Nephron progenitor cell (in vitro differentiated cells): ENCODE measurements at regions not wholly inside any gene's neighbourhood (a gene's known extent, or its start where the extent isn't known, plus 50 kb on each side); places are given as distances from the start of the nearest gene placed in this dataset.
A peak's percentile ranks its signal among the peaks of the same experiment; 100 is the strongest.

Source experiments
- DNase-seq: peaks from one replicate; pipeline ENCODE4 v3.0.0; 2021
- H3K27ac Mint-ChIP-seq: 2 replicates; pipeline ENCODE4 v1.8.0; 2021; ENCODE audit warnings: mild to moderate bottlenecking, moderate library complexity, mixed read lengths
- H3K27me3 Mint-ChIP-seq: 2 replicates; pipeline ENCODE4 v1.8.0; 2021; ENCODE audit warnings: mild to moderate bottlenecking, low read depth, mixed read lengths; ENCODE audit not compliant: poor library complexity
- H3K36me3 Mint-ChIP-seq: 2 replicates; pipeline ENCODE4 v1.8.0; 2021; ENCODE audit warnings: low read depth, mixed read lengths
- H3K4me1 Mint-ChIP-seq: 2 replicates; pipeline ENCODE4 v1.8.0; 2021; ENCODE audit warnings: mixed read lengths
- H3K4me3 Mint-ChIP-seq: 2 replicates; pipeline ENCODE4 v1.8.0; 2021; ENCODE audit warnings: mild to moderate bottlenecking, moderate library complexity, mixed read lengths
- H3K9me3 Mint-ChIP-seq: 2 replicates; pipeline ENCODE4 v1.8.0; 2021; ENCODE audit warnings: mild to moderate bottlenecking, moderate library complexity, mixed read lengths
- CTCF ChIP-seq: fragments of 200-600 bp; sonication (generic); IDR thresholded peaks from 2 replicates; pipeline ENCODE4 v1.5.0; 2021; ENCODE audit warnings: antibody characterized with exemption

- DNase-seq: peak; percentile 20
- H3K27me3 Mint-ChIP-seq: peaks cover 5% of the 10 kb centered on the region
- H3K36me3 Mint-ChIP-seq: no peaks in the 10 kb centered on the region
- H3K27ac Mint-ChIP-seq: peak overlapping the region; percentile 57
- H3K4me1 Mint-ChIP-seq: peaks cover 56% of the 10 kb centered on the region
- TF ChIP-seq CTCF: no peak
- peaks cover 9% of the 10 kb centered on the region for H3K9me3 Mint-ChIP-seq
- H3K4me3 Mint-ChIP-seq: peak overlapping the region; percentile 66
Measured at GRCh38 chr10:78688901-78689583, 379.7 kb upstream of the ZMIZ1 start.

GRCh38 chr10:78689584-78689935 is 379.2 kb upstream of the ZMIZ1 start:
- Mint-ChIP-seq H3K9me3 (peaks cover 9% of the 10 kb centered on the region), H3K27ac (no peak overlapping the region), H3K27me3 (peaks cover 7% of the 10 kb centered on the region), H3K4me1 (peaks cover 51% of the 10 kb centered on the region), H3K4me3 (no peak overlapping the region), H3K36me3 (no peaks in the 10 kb centered on the region)
- TF ChIP-seq CTCF: no peak
- no peak for DNase-seq

GRCh38 chr10:78690354-78691111 is 378.2 kb upstream of the ZMIZ1 start:
- Mint-ChIP-seq H3K27ac (no peak overlapping the region), H3K27me3 (peaks cover 7% of the 10 kb centered on the region), H3K9me3 (peaks cover 9% of the 10 kb centered on the region), H3K4me1 (peaks cover 41% of the 10 kb centered on the region), H3K36me3 (no peaks in the 10 kb centered on the region), H3K4me3 (no peak overlapping the region)
- DNase-seq: no peak
- no peak for TF ChIP-seq CTCF

- TF ChIP-seq CTCF: no peak
- H3K27me3 Mint-ChIP-seq: peaks cover 7% of the 10 kb centered on the region
- no peak for DNase-seq
- H3K36me3 Mint-ChIP-seq: no peaks in the 10 kb centered on the region
- peaks cover 9% of the 10 kb centered on the region for H3K9me3 Mint-ChIP-seq
- no peak overlapping the region for H3K4me3 Mint-ChIP-seq
- no peak overlapping the region for H3K27ac Mint-ChIP-seq
- peaks cover 32% of the 10 kb centered on the region for H3K4me1 Mint-ChIP-seq
Measured at GRCh38 chr10:78691301-78692030, 377.3 kb upstream of the ZMIZ1 start.

GRCh38 chr10:78692071-78692470 is 376.7 kb upstream of the ZMIZ1 start:
- no peaks in the 10 kb centered on the region for H3K36me3 Mint-ChIP-seq
- peaks cover 26% of the 10 kb centered on the region for H3K4me1 Mint-ChIP-seq
- peaks cover 9% of the 10 kb centered on the region for H3K27me3 Mint-ChIP-seq
- no peak overlapping the region for H3K27ac Mint-ChIP-seq
- no peak for TF ChIP-seq CTCF
- peaks cover 9% of the 10 kb centered on the region for H3K9me3 Mint-ChIP-seq
- DNase-seq: no peak
- H3K4me3 Mint-ChIP-seq: no peak overlapping the region
